H1 (cell line): ENCODE measurements at regions not wholly inside any gene's neighbourhood (a gene's known extent, or its start where the extent isn't known, plus 50 kb on each side); places are given as distances from the start of the nearest gene placed in this dataset.

Experiments used
- CTCF ChIA-PET: fragments of 300-600 bp; sonication (Branson Sonifier 250); formaldehyde crosslinking; loops from one replicate; lab custom pipeline; 2021; ENCODE audit not compliant: partially characterized antibody; lab: Charles Lee
- POLR2A ChIA-PET: fragments of 300-600 bp; sonication (Branson Sonifier 250); formaldehyde crosslinking; loops from one replicate; lab custom pipeline; 2021; ENCODE audit warnings: inconsistent platforms; ENCODE audit not compliant: partially characterized antibody; lab: Charles Lee
- DNase-seq, 2 experiments: peaks; one replicate each; pipeline versions ENCODE4 v3.0.0 to v3.0.0-alpha.2; 2010 to 2022; ENCODE audit warnings: low spot score in 2 of 2, low read depth in 1 of 2, mixed read lengths in 1 of 2
- FAIRE-seq: peaks from 2 replicates; lab custom pipeline; 2011; peaks lifted over from hg19 to GRCh38; lab: Jason Lieb, UNC
- H2AFZ ChIP-seq: 2 replicates; pipeline ENCODE4 v1.8.1; 2012; ENCODE audit warnings: low read length, inconsistent platforms
- H2AK5ac ChIP-seq: 2 replicates; pipeline ENCODE4 v1.6.1; 2013; ENCODE audit warnings: low read depth, low read length
- H2BK120ac ChIP-seq: replicated peaks from 2 replicates; pipeline ENCODE3; 2013; ENCODE audit warnings: low read depth, low read length, inconsistent platforms
- H2BK12ac ChIP-seq: 2 replicates; pipeline ENCODE4 v1.6.1; 2013; ENCODE audit warnings: low read depth, low read length
- H2BK15ac ChIP-seq: 2 replicates; pipeline ENCODE4 v1.6.1; 2013; ENCODE audit warnings: low read length
- H2BK20ac ChIP-seq: 2 replicates; pipeline ENCODE4 v1.6.1; 2013; ENCODE audit warnings: low read length
- H2BK5ac ChIP-seq: 2 replicates; pipeline ENCODE4 v1.6.1; 2013; ENCODE audit warnings: low read depth, low read length
- H3K14ac ChIP-seq: 2 replicates; pipeline ENCODE4 v1.6.1; 2013; ENCODE audit warnings: inconsistent platforms; ENCODE audit not compliant: insufficient read length
- H3K18ac ChIP-seq: 2 replicates; pipeline ENCODE4 v1.6.1; 2013; ENCODE audit warnings: low read length; ENCODE audit errors: extremely low read depth
- H3K23ac ChIP-seq: 2 replicates; pipeline ENCODE4 v1.6.1; 2013; ENCODE audit warnings: inconsistent platforms; ENCODE audit not compliant: insufficient read length
- H3K23me2 ChIP-seq: 2 replicates; pipeline ENCODE4 v1.6.1; 2013; ENCODE audit warnings: low read depth, low read length
- H3K27ac ChIP-seq: 2 replicates; pipeline ENCODE4 v1.6.1; 2011; ENCODE audit warnings: low read depth, low read length, inconsistent platforms
- H3K27me3 ChIP-seq, 4 experiments: replicated peaks in 1 of 4; 1 replicate in 1 of 4; 2 replicates in 3 of 4; pipeline versions ENCODE4 v1.6.1 to v1.8.1; 2011 to 2013; ENCODE audit warnings: low read length in 3 of 4, mild to moderate bottlenecking in 3 of 4, inconsistent platforms in 2 of 4, mixed read lengths in 2 of 4, moderate library complexity in 1 of 4; ENCODE audit not compliant: control insufficient read depth in 3 of 4, insufficient read depth in 3 of 4; ENCODE audit errors: extremely low read depth in 1 of 4
- H3K36me3 ChIP-seq, 4 experiments: 2 replicates each; pipeline versions ENCODE4 v1.6.1 to v1.8.1; 2011 to 2013; ENCODE audit warnings: mild to moderate bottlenecking in 4 of 4, low read length in 3 of 4, moderate library complexity in 2 of 4, control low read depth in 1 of 4, inconsistent platforms in 1 of 4; ENCODE audit not compliant: insufficient read depth in 4 of 4, control insufficient read depth in 2 of 4
- H3K4ac ChIP-seq: replicated peaks from 2 replicates; pipeline ENCODE3; 2013; ENCODE audit warnings: low read length, low read depth, mixed read lengths, inconsistent platforms; ENCODE audit not compliant: insufficient read length
- H3K4me1 ChIP-seq, 4 experiments: replicated peaks in 1 of 4; 1 replicate in 1 of 4; 2 replicates in 3 of 4; pipeline versions ENCODE4 v1.6.1 to v1.8.1; 2011 to 2013; ENCODE audit warnings: low read length in 3 of 4, inconsistent platforms in 2 of 4, mixed read lengths in 1 of 4; ENCODE audit not compliant: insufficient read depth in 4 of 4, control insufficient read depth in 3 of 4
- H3K4me2 ChIP-seq, 2 experiments: 2 replicates each; pipeline versions ENCODE4 v1.6.1 to v1.8.1; 2011 to 2013; ENCODE audit warnings: low read depth in 2 of 2, low read length in 2 of 2, control low read depth in 1 of 2, inconsistent platforms in 1 of 2, mild to moderate bottlenecking in 1 of 2; ENCODE audit not compliant: insufficient read depth in 1 of 2
- H3K4me3 ChIP-seq, 4 experiments: fragments of 200-600, 300-600 bp in 1 of 4; sonication (generic), shearing (Covaris generic), sonication (Bioruptor Twin) in 1 of 4; 2 replicates each; pipeline versions ENCODE4 v1.5.1 to v1.8.1; 2011 to 2016; ENCODE audit warnings: low read length in 4 of 4, low read depth in 3 of 4, control low read depth in 2 of 4, inconsistent platforms in 2 of 4, mild to moderate bottlenecking in 2 of 4, mixed read lengths in 1 of 4, moderate library complexity in 1 of 4; ENCODE audit not compliant: insufficient read depth in 2 of 4; ENCODE audit errors: extremely low read depth in 1 of 4
- H3K56ac ChIP-seq: replicated peaks from 2 replicates; pipeline ENCODE3; 2013; ENCODE audit warnings: low read depth, mild to moderate bottlenecking, mixed read lengths, low read length, inconsistent platforms; ENCODE audit not compliant: insufficient read length
- H3K79me1 ChIP-seq: 2 replicates; pipeline ENCODE4 v1.6.1; 2013; ENCODE audit warnings: low read depth, low read length, control low read depth
- H3K79me2 ChIP-seq, 2 experiments: 2 replicates each; pipeline versions ENCODE4 v1.6.1 to v1.8.1; 2012 to 2013; ENCODE audit warnings: low read length in 2 of 2, mild to moderate bottlenecking in 2 of 2, inconsistent platforms in 1 of 2; ENCODE audit not compliant: insufficient read depth in 2 of 2, control insufficient read depth in 1 of 2
- H3K9ac ChIP-seq, 4 experiments: replicated peaks in 1 of 4; 1 replicate in 1 of 4; 2 replicates in 3 of 4; pipeline versions ENCODE4 v1.6.1 to v1.8.1; 2011 to 2013; ENCODE audit warnings: low read depth in 3 of 4, low read length in 3 of 4, control low read depth in 2 of 4, mild to moderate bottlenecking in 2 of 4, moderate library complexity in 2 of 4, inconsistent platforms in 1 of 4; ENCODE audit errors: extremely low read depth in 1 of 4
- H3K9me3 ChIP-seq, 2 experiments: 2 replicates each; pipeline versions ENCODE4 v1.6.1 to v1.8.1; 2012 to 2013; ENCODE audit warnings: mild to moderate bottlenecking in 2 of 2, moderate library complexity in 2 of 2, control low read depth in 1 of 2, inconsistent platforms in 1 of 2, low read depth in 1 of 2, low read length in 1 of 2, mixed read lengths in 1 of 2; ENCODE audit not compliant: insufficient read depth in 2 of 2
- H4K20me1 ChIP-seq, 2 experiments: replicated peaks in 1 of 2; 2 replicates each; pipeline versions ENCODE3 to v1.8.1; 2011 to 2013; ENCODE audit warnings: inconsistent platforms in 2 of 2, low read length in 2 of 2, mild to moderate bottlenecking in 1 of 2; ENCODE audit not compliant: insufficient read depth in 2 of 2, control insufficient read depth in 1 of 2
- H4K5ac ChIP-seq: 2 replicates; pipeline ENCODE4 v1.6.1; 2013; ENCODE audit warnings: low read length, low read depth, mixed read lengths, inconsistent platforms; ENCODE audit not compliant: insufficient read length
- H4K8ac ChIP-seq: 2 replicates; pipeline ENCODE4 v1.8.0; 2013; ENCODE audit warnings: mild to moderate bottlenecking, moderate library complexity, low read length, inconsistent platforms; ENCODE audit not compliant: insufficient read depth; ENCODE audit errors: extremely low read depth
- H4K91ac ChIP-seq: replicated peaks from 2 replicates; pipeline ENCODE3; 2013; ENCODE audit warnings: low read length, mixed read lengths, inconsistent platforms; ENCODE audit not compliant: insufficient read length
- ASH2L ChIP-seq: fragments of 200-600, 300-600 bp; sonication (generic); IDR thresholded peaks from one replicate; pipeline ENCODE4 v1.7.1; 2017; ENCODE audit warnings: low read length
- CHD1 ChIP-seq: IDR thresholded peaks from 2 replicates; pipeline ENCODE4 v1.6.1; 2012; ENCODE audit warnings: low read depth, low read length, improper control_type of control experiment
- EGR1 ChIP-seq: IDR thresholded peaks from 2 replicates; pipeline ENCODE4 v1.6.1; 2011; ENCODE audit warnings: low read depth, low read length, borderline replicate concordance
- EZH2 ChIP-seq: fragments of 200-600 bp; sonication (generic); IDR thresholded peaks from 2 replicates; pipeline ENCODE4 v1.7.1; 2012; ENCODE audit warnings: low read depth, mild to moderate bottlenecking, moderate library complexity, low read length, inconsistent platforms; ENCODE audit not compliant: severe bottlenecking
- FOSL1 ChIP-seq: IDR thresholded peaks from 2 replicates; pipeline ENCODE4 v1.6.1; 2011; ENCODE audit warnings: mild to moderate bottlenecking, low read depth, low read length, moderate library complexity; ENCODE audit not compliant: insufficient read depth
- HDAC6 ChIP-seq: IDR thresholded peaks from one replicate; pipeline ENCODE4 v1.7.1; 2012; ENCODE audit warnings: low read depth, mild to moderate bottlenecking, inconsistent platforms, low read length, moderate library complexity
- JUN ChIP-seq: IDR thresholded peaks from 2 replicates; pipeline ENCODE4 v1.6.1; 2011; ENCODE audit warnings: low read depth, mild to moderate bottlenecking, improper control_type of control experiment, low read length
- MAFK ChIP-seq: IDR thresholded peaks from 2 replicates; pipeline ENCODE4 v1.6.1; 2012; ENCODE audit warnings: low read depth, mild to moderate bottlenecking, improper control_type of control experiment, low read length
- SRF ChIP-seq: IDR thresholded peaks from 2 replicates; pipeline ENCODE4 v1.6.1; 2011; ENCODE audit warnings: mild to moderate bottlenecking, low read depth, low read length, moderate library complexity

DNA sequence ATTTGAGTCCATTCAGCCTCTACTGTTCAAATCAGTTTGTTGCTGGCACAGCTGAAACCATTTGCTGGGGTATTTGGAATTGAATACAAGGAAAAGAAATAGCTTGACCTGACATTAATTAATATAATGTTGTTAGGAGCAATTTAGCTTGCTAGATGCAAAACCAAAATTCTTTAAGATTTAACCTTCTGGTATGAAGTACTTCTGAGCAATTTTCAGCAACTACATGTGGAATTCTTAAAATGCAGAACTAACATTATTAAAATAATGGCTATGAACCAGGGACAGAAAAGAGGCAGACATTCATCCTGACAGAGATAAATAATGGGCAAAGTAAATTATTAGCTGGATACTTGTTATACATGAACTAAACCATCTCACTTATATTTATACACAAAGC lies 160.0 kb upstream of the MIR17HG start:
- Histone ChIP-seq H3K27ac (no peak overlapping the region), H3K4ac (no peak overlapping the region), H4K91ac (no peak overlapping the region), H3K27me3 (no peaks in the 10 kb centered on the region), H3K18ac (no peak overlapping the region), H3K36me3 (no peaks in the 10 kb centered on the region), H2AK5ac (no peak overlapping the region), H4K8ac (no peak overlapping the region), H4K20me1 (no peaks in the 10 kb centered on the region), H2BK15ac (no peak overlapping the region), H2BK12ac (no peak overlapping the region), H3K9ac (no peak overlapping the region), H3K23ac (no peak overlapping the region), H4K5ac (no peak overlapping the region), H3K9me3 (no peaks in the 10 kb centered on the region), H3K79me1 (no peaks in the 10 kb centered on the region), H2BK120ac (no peak overlapping the region), H3K4me2 (no peak overlapping the region), H3K4me1 (no peaks in the 10 kb centered on the region), H3K4me3 (no peak overlapping the region), H3K23me2 (no peaks in the 10 kb centered on the region), H2BK5ac (no peak overlapping the region), H3K56ac (no peak overlapping the region), H3K14ac (no peak overlapping the region), H3K79me2 (no peaks in the 10 kb centered on the region), H2BK20ac (no peak overlapping the region), H2AFZ (no peak overlapping the region)
- no peak for DNase-seq
- FAIRE-seq = no peak
- no peak for TF ChIP-seq EZH2
- no peak for TF ChIP-seq JUN
- TF ChIP-seq FOSL1 = no peak
- no peak for TF ChIP-seq CHD1
- TF ChIP-seq EGR1 = no peak
- no peak for TF ChIP-seq ASH2L
- no peak for TF ChIP-seq HDAC6
- no peak for TF ChIP-seq MAFK
- TF ChIP-seq SRF = no peak
- ChIA-PET POLR2A (no interaction called here), CTCF (no interaction called here)
